GM21717 (cell line): ENCODE measurements at regions not wholly inside any gene's neighbourhood (a gene's known extent, or its start where the extent isn't known, plus 50 kb on each side); places are given as distances from the start of the nearest gene placed in this dataset.
A peak's percentile ranks its signal among the peaks of the same experiment; 100 is the strongest.
"Not testable (repeated sequence)": the region's sequence is repeated elsewhere in the genome, so short reads cannot be mapped to it uniquely, and the experiment has no call there.

Experiments
- ATAC-seq: cut with Tn5 transposase; IDR thresholded peaks from one replicate; pipeline ENCODE4 v1.9.1; 2021; ENCODE audit warnings: mild to moderate bottlenecking, moderate library complexity; ENCODE audit not compliant: unreplicated experiment

GRCh38 chr7:155377071-155377837, 79.6 kb downstream of the INSIG1 start:
- ATAC-seq: no peak

- ATAC-seq: no peak
These were observed 79.9 kb upstream of the EN2 start for GRCh38 chr7:155377838-155378579.

- ATAC-seq: no peak
These were observed 79.4 kb upstream of the EN2 start for GRCh38 chr7:155378580-155378934.

- ATAC-seq: no peak
These were observed 78.7 kb upstream of the EN2 start for GRCh38 chr7:155378959-155379871.

GRCh38 chr7:155380221-155380861, 77.6 kb upstream of the EN2 start:
- ATAC-seq: peak; percentile 78

- ATAC-seq: no peak
These were observed 76.7 kb upstream of the EN2 start for GRCh38 chr7:155380976-155381851.

GRCh38 chr7:155381852-155382801, 75.8 kb upstream of the EN2 start:
- no peak for ATAC-seq

- no peak for ATAC-seq
These were observed 75.1 kb upstream of the EN2 start for GRCh38 chr7:155382802-155383171.

- ATAC-seq: no peak
These were observed 74.0 kb upstream of the EN2 start for GRCh38 chr7:155383756-155384491.

GRCh38 chr7:155384751-155385150, 73.2 kb upstream of the EN2 start:
- no peak for ATAC-seq

- ATAC-seq: not testable (repeated sequence)
These were observed 72.7 kb upstream of the EN2 start for GRCh38 chr7:155385182-155385581.

GRCh38 chr7:155386608-155387007, 71.3 kb upstream of the EN2 start:
- ATAC-seq: no peak

- no peak for ATAC-seq
These were observed 70.8 kb upstream of the EN2 start for GRCh38 chr7:155387066-155387620.

GRCh38 chr7:155388561-155388960, 69.4 kb upstream of the EN2 start:
- no peak for ATAC-seq

GRCh38 chr7:155391414-155391813, 66.5 kb upstream of the EN2 start:
- no peak for ATAC-seq

- no peak for ATAC-seq
These were observed 65.0 kb upstream of the EN2 start for GRCh38 chr7:155392726-155393570.

- no peak for ATAC-seq
These were observed 63.5 kb upstream of the EN2 start for GRCh38 chr7:155394413-155394812.
